Spleen (tissue), 7 donors: ENCODE measurements at regions not wholly inside any gene's neighbourhood (a gene's known extent, or its start where the extent isn't known, plus 50 kb on each side); places are given as distances from the start of the nearest gene placed in this dataset.

Source experiments
- CTCF ChIP-seq, 11 experiments: fragments of 200-600 bp in 7 of 11; fragments of 450-650 bp in 4 of 11; sonication (generic) in 4 of 11; IDR thresholded peaks in 8 of 11; conservative IDR thresholded peaks in 3 of 11; 1 replicate in 7 of 11; 2 replicates in 4 of 11; pipeline versions ENCODE4 v1.4.0 to v1.8.0; 2016 to 2021; ENCODE audit warnings: antibody characterized with exemption in 11 of 11, inconsistent platforms in 4 of 11, mild to moderate bottlenecking in 1 of 11
- POLR2A ChIP-seq, 3 donors: fragments of 450-650 bp; IDR thresholded peaks; one replicate each; pipeline ENCODE4 v1.5.1; 2017; ENCODE audit warnings: antibody characterized with exemption in 3 of 3, mild to moderate bottlenecking in 1 of 3
- POLR2AphosphoS5 ChIP-seq, 3 donors: sonication (generic); formaldehyde crosslinking; IDR thresholded peaks; one replicate each; pipeline ENCODE4 v1.5.1; 2017; ENCODE audit warnings: antibody characterized with exemption in 3 of 3
- donor health status: DM: no; HTN: no; CAD: no; lungs with moderate emphysema.
- donor health status: DM: no; HTN: no; CAD: no.
- donor health status: DM: no; HTN: no; CAD: no.

GRCh38 chr5:163041254-163041653 lies 396.1 kb upstream of the CCNG1 start:
- no peak for TF ChIP-seq CTCF (IDR thresholded peaks at IDR 0.05 in 8 of 11, conservative IDR thresholded peaks at IDR 0.05 in 3 of 11)
- no peak for TF ChIP-seq POLR2A (IDR thresholded peaks at IDR 0.05)
- no peak for TF ChIP-seq POLR2AphosphoS5 (IDR thresholded peaks at IDR 0.05)
